H1 (cell line): ENCODE measurements at regions not wholly inside any gene's neighbourhood (a gene's known extent, or its start where the extent isn't known, plus 50 kb on each side); places are given as distances from the start of the nearest gene placed in this dataset.

Experiments
- CTCF ChIA-PET: fragments of 300-600 bp; sonication (Branson Sonifier 250); formaldehyde crosslinking; loops from one replicate; lab custom pipeline; 2021; ENCODE audit not compliant: partially characterized antibody; lab: Charles Lee
- POLR2A ChIA-PET: fragments of 300-600 bp; sonication (Branson Sonifier 250); formaldehyde crosslinking; loops from one replicate; lab custom pipeline; 2021; ENCODE audit warnings: inconsistent platforms; ENCODE audit not compliant: partially characterized antibody; lab: Charles Lee
- DNase-seq, 2 experiments: peaks; one replicate each; pipeline versions ENCODE4 v3.0.0 to v3.0.0-alpha.2; 2010 to 2022; ENCODE audit warnings: low spot score in 2 of 2, low read depth in 1 of 2, mixed read lengths in 1 of 2
- FAIRE-seq: peaks from 2 replicates; lab custom pipeline; 2011; peaks lifted over from hg19 to GRCh38; lab: Jason Lieb, UNC
- H2AFZ ChIP-seq: 2 replicates; pipeline ENCODE4 v1.8.1; 2012; ENCODE audit warnings: low read length, inconsistent platforms
- H2AK5ac ChIP-seq: 2 replicates; pipeline ENCODE4 v1.6.1; 2013; ENCODE audit warnings: low read depth, low read length
- H2BK120ac ChIP-seq: replicated peaks from 2 replicates; pipeline ENCODE3; 2013; ENCODE audit warnings: low read depth, low read length, inconsistent platforms
- H2BK12ac ChIP-seq: 2 replicates; pipeline ENCODE4 v1.6.1; 2013; ENCODE audit warnings: low read depth, low read length
- H2BK15ac ChIP-seq: 2 replicates; pipeline ENCODE4 v1.6.1; 2013; ENCODE audit warnings: low read length
- H2BK20ac ChIP-seq: 2 replicates; pipeline ENCODE4 v1.6.1; 2013; ENCODE audit warnings: low read length
- H2BK5ac ChIP-seq: 2 replicates; pipeline ENCODE4 v1.6.1; 2013; ENCODE audit warnings: low read depth, low read length
- H3K14ac ChIP-seq: 2 replicates; pipeline ENCODE4 v1.6.1; 2013; ENCODE audit warnings: inconsistent platforms; ENCODE audit not compliant: insufficient read length
- H3K18ac ChIP-seq: 2 replicates; pipeline ENCODE4 v1.6.1; 2013; ENCODE audit warnings: low read length; ENCODE audit errors: extremely low read depth
- H3K23ac ChIP-seq: 2 replicates; pipeline ENCODE4 v1.6.1; 2013; ENCODE audit warnings: inconsistent platforms; ENCODE audit not compliant: insufficient read length
- H3K23me2 ChIP-seq: 2 replicates; pipeline ENCODE4 v1.6.1; 2013; ENCODE audit warnings: low read depth, low read length
- H3K27ac ChIP-seq: 2 replicates; pipeline ENCODE4 v1.6.1; 2011; ENCODE audit warnings: low read depth, low read length, inconsistent platforms
- H3K27me3 ChIP-seq, 4 experiments: replicated peaks in 1 of 4; 1 replicate in 1 of 4; 2 replicates in 3 of 4; pipeline versions ENCODE4 v1.6.1 to v1.8.1; 2011 to 2013; ENCODE audit warnings: low read length in 3 of 4, mild to moderate bottlenecking in 3 of 4, inconsistent platforms in 2 of 4, mixed read lengths in 2 of 4, moderate library complexity in 1 of 4; ENCODE audit not compliant: control insufficient read depth in 3 of 4, insufficient read depth in 3 of 4; ENCODE audit errors: extremely low read depth in 1 of 4
- H3K36me3 ChIP-seq, 4 experiments: 2 replicates each; pipeline versions ENCODE4 v1.6.1 to v1.8.1; 2011 to 2013; ENCODE audit warnings: mild to moderate bottlenecking in 4 of 4, low read length in 3 of 4, moderate library complexity in 2 of 4, control low read depth in 1 of 4, inconsistent platforms in 1 of 4; ENCODE audit not compliant: insufficient read depth in 4 of 4, control insufficient read depth in 2 of 4
- H3K4ac ChIP-seq: replicated peaks from 2 replicates; pipeline ENCODE3; 2013; ENCODE audit warnings: low read length, low read depth, mixed read lengths, inconsistent platforms; ENCODE audit not compliant: insufficient read length
- H3K4me1 ChIP-seq, 4 experiments: replicated peaks in 1 of 4; 1 replicate in 1 of 4; 2 replicates in 3 of 4; pipeline versions ENCODE4 v1.6.1 to v1.8.1; 2011 to 2013; ENCODE audit warnings: low read length in 3 of 4, inconsistent platforms in 2 of 4, mixed read lengths in 1 of 4; ENCODE audit not compliant: insufficient read depth in 4 of 4, control insufficient read depth in 3 of 4
- H3K4me2 ChIP-seq, 2 experiments: 2 replicates each; pipeline versions ENCODE4 v1.6.1 to v1.8.1; 2011 to 2013; ENCODE audit warnings: low read depth in 2 of 2, low read length in 2 of 2, control low read depth in 1 of 2, inconsistent platforms in 1 of 2, mild to moderate bottlenecking in 1 of 2; ENCODE audit not compliant: insufficient read depth in 1 of 2
- H3K4me3 ChIP-seq, 4 experiments: fragments of 200-600, 300-600 bp in 1 of 4; sonication (generic), shearing (Covaris generic), sonication (Bioruptor Twin) in 1 of 4; 2 replicates each; pipeline versions ENCODE4 v1.5.1 to v1.8.1; 2011 to 2016; ENCODE audit warnings: low read length in 4 of 4, low read depth in 3 of 4, control low read depth in 2 of 4, inconsistent platforms in 2 of 4, mild to moderate bottlenecking in 2 of 4, mixed read lengths in 1 of 4, moderate library complexity in 1 of 4; ENCODE audit not compliant: insufficient read depth in 2 of 4; ENCODE audit errors: extremely low read depth in 1 of 4
- H3K56ac ChIP-seq: replicated peaks from 2 replicates; pipeline ENCODE3; 2013; ENCODE audit warnings: low read depth, mild to moderate bottlenecking, mixed read lengths, low read length, inconsistent platforms; ENCODE audit not compliant: insufficient read length
- H3K79me1 ChIP-seq: 2 replicates; pipeline ENCODE4 v1.6.1; 2013; ENCODE audit warnings: low read depth, low read length, control low read depth
- H3K79me2 ChIP-seq, 2 experiments: 2 replicates each; pipeline versions ENCODE4 v1.6.1 to v1.8.1; 2012 to 2013; ENCODE audit warnings: low read length in 2 of 2, mild to moderate bottlenecking in 2 of 2, inconsistent platforms in 1 of 2; ENCODE audit not compliant: insufficient read depth in 2 of 2, control insufficient read depth in 1 of 2
- H3K9ac ChIP-seq, 4 experiments: replicated peaks in 1 of 4; 1 replicate in 1 of 4; 2 replicates in 3 of 4; pipeline versions ENCODE4 v1.6.1 to v1.8.1; 2011 to 2013; ENCODE audit warnings: low read depth in 3 of 4, low read length in 3 of 4, control low read depth in 2 of 4, mild to moderate bottlenecking in 2 of 4, moderate library complexity in 2 of 4, inconsistent platforms in 1 of 4; ENCODE audit errors: extremely low read depth in 1 of 4
- H3K9me3 ChIP-seq, 2 experiments: 2 replicates each; pipeline versions ENCODE4 v1.6.1 to v1.8.1; 2012 to 2013; ENCODE audit warnings: mild to moderate bottlenecking in 2 of 2, moderate library complexity in 2 of 2, control low read depth in 1 of 2, inconsistent platforms in 1 of 2, low read depth in 1 of 2, low read length in 1 of 2, mixed read lengths in 1 of 2; ENCODE audit not compliant: insufficient read depth in 2 of 2
- H4K20me1 ChIP-seq, 2 experiments: replicated peaks in 1 of 2; 2 replicates each; pipeline versions ENCODE3 to v1.8.1; 2011 to 2013; ENCODE audit warnings: inconsistent platforms in 2 of 2, low read length in 2 of 2, mild to moderate bottlenecking in 1 of 2; ENCODE audit not compliant: insufficient read depth in 2 of 2, control insufficient read depth in 1 of 2
- H4K5ac ChIP-seq: 2 replicates; pipeline ENCODE4 v1.6.1; 2013; ENCODE audit warnings: low read length, low read depth, mixed read lengths, inconsistent platforms; ENCODE audit not compliant: insufficient read length
- H4K8ac ChIP-seq: 2 replicates; pipeline ENCODE4 v1.8.0; 2013; ENCODE audit warnings: mild to moderate bottlenecking, moderate library complexity, low read length, inconsistent platforms; ENCODE audit not compliant: insufficient read depth; ENCODE audit errors: extremely low read depth
- H4K91ac ChIP-seq: replicated peaks from 2 replicates; pipeline ENCODE3; 2013; ENCODE audit warnings: low read length, mixed read lengths, inconsistent platforms; ENCODE audit not compliant: insufficient read length
- JUND ChIP-seq: IDR thresholded peaks from 2 replicates; pipeline ENCODE4 v1.6.1; 2011; ENCODE audit warnings: mild to moderate bottlenecking, improper control_type of control experiment, low read length
- KDM4A ChIP-seq: IDR thresholded peaks from one replicate; pipeline ENCODE4 v1.7.1; 2012; ENCODE audit warnings: low read depth, mild to moderate bottlenecking, moderate library complexity, low read length, inconsistent platforms; ENCODE audit not compliant: severe bottlenecking
- SIN3A ChIP-seq, 2 experiments: IDR thresholded peaks in 1 of 2; conservative IDR thresholded peaks in 1 of 2; 2 replicates each; pipeline ENCODE4 v1.6.1; 2011 to 2012; ENCODE audit warnings: low read length in 2 of 2, improper control_type of control experiment in 1 of 2, low read depth in 1 of 2, mild to moderate bottlenecking in 1 of 2
- TEAD4 ChIP-seq: IDR thresholded peaks from 2 replicates; pipeline ENCODE4 v1.6.1; 2012; ENCODE audit warnings: low read depth, low read length, inconsistent platforms, mixed read lengths

DNA sequence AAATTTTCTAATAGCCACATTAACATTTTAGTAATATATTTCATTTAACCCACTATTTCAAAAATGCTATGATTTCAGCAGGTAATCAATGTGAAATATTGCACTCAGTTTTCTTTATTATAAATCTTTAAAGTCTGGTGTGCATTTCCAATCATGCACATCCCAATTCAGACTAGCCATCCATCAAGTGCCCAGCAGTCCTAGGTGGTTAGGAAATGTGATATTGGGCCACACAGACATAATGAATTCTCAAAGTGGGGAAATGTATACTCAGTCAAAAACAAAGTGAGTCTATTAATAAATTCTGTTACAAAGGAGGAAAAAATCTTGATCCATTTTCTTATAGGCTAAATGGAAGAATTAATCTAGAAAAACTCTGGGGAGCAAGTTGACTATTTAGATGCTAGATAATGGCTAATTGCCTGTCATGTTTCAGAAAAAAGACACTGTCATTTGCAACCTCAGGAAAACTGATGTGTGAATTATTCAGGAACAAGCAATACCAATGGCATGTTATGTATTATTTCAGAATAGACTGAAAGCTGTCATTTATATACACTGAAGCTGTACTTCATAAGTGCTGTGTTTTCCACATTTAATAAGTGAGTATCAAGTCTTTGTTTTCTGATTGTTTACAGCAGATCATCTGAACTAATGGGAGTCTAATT is 629.1 kb upstream of the ADARB2 start:
- H3K56ac ChIP-seq: no peak overlapping the region
- no peaks in the 10 kb centered on the region for H4K20me1 ChIP-seq
- POLR2A ChIA-PET: no interaction called here
- no peak overlapping the region for H3K4ac ChIP-seq
- H3K9ac ChIP-seq: no peak overlapping the region
- no peak overlapping the region for H2BK20ac ChIP-seq
- no peaks in the 10 kb centered on the region for H3K79me2 ChIP-seq
- no peak for DNase-seq
- H3K9me3 ChIP-seq: 0 out of 4 replicates have a peak, but pooled peaks cover 4 to 6% of the 10 kb centered on the region in 2 experiments
- no peak overlapping the region for H2AFZ ChIP-seq
- no peak overlapping the region for H4K91ac ChIP-seq
- H3K4me3 ChIP-seq: no peak overlapping the region
- no peak overlapping the region for H2BK15ac ChIP-seq
- H4K5ac ChIP-seq: no peak overlapping the region
- H2BK5ac ChIP-seq: no peak overlapping the region
- no peak overlapping the region for H3K4me2 ChIP-seq
- H2AK5ac ChIP-seq: no peak overlapping the region
- CTCF ChIA-PET: interaction anchor here (1.4 kb wide), 1 partner anchor 11 kb away, joined by 4 read pairs; no protein-coding TSS in a partner anchor
- H3K23me2 ChIP-seq: no peaks in the 10 kb centered on the region
- no peak overlapping the region for H2BK120ac ChIP-seq
- no peak overlapping the region for H3K23ac ChIP-seq
- TF ChIP-seq TEAD4: no peak
- no peak for TF ChIP-seq SIN3A (conservative IDR thresholded peaks at IDR 0.05 in 1 of 2, IDR thresholded peaks at IDR 0.05 in 1 of 2; ENCODE audit: low read depth in 1 of 2, low read length in 2 of 2)
- TF ChIP-seq JUND: no peak
- TF ChIP-seq KDM4A: no peak
- H3K36me3 ChIP-seq: no peaks in the 10 kb centered on the region; a peak in 1 of 8 replicates
- H3K27ac ChIP-seq: no peak overlapping the region
- FAIRE-seq: no peak
- H2BK12ac ChIP-seq: no peak overlapping the region
- H3K27me3 ChIP-seq: no peaks in the 10 kb centered on the region
- peaks cover 0 to 3% (median 0%) of the 10 kb centered on the region in 4 experiments; a peak in 1 of 7 replicates for H3K4me1 ChIP-seq
- H3K18ac ChIP-seq: no peak overlapping the region
- no peak overlapping the region for H3K14ac ChIP-seq
- H4K8ac ChIP-seq: no peak overlapping the region
- no peaks in the 10 kb centered on the region for H3K79me1 ChIP-seq
